HK-2 (cell line): ENCODE measurements at regions not wholly inside any gene's neighbourhood (a gene's known extent, or its start where the extent isn't known, plus 50 kb on each side); places are given as distances from the start of the nearest gene placed in this dataset.
"Not testable (repeated sequence)": the region's sequence is repeated elsewhere in the genome, so short reads cannot be mapped to it uniquely, and the experiment has no call there.

Source experiments
- DNase-seq: peaks from one replicate; pipeline ENCODE4 v3.0.0-alpha.2; 2018; ENCODE audit not compliant: unreplicated experiment

- no peak for DNase-seq
These were observed 497.3 kb downstream of the NEBL start for GRCh38 chr10:20399772-20400171.

DNA sequence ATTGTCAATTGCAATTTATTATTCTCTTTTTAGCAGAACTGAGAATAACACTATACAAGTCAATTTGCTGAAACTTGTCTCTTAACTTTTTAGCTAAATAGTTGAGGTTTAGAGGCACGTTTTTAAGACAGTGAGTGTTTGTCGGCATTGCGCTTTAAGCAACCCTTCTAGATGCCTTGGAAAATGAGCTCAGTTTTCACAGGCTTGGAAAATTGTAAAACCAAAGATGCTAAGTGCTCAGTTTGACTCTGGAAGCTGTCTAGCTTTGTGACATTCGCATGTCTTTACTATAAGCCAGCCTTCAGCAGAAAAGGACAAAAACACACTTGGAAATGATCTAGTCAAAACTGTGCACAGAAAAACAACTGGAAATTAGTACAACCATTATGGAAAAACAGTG, 500.4 kb downstream of the NEBL start:
- no peak for DNase-seq

GRCh38 chr10:20396205-20396604, 500.9 kb downstream of the NEBL start:
- no peak for DNase-seq

DNA sequence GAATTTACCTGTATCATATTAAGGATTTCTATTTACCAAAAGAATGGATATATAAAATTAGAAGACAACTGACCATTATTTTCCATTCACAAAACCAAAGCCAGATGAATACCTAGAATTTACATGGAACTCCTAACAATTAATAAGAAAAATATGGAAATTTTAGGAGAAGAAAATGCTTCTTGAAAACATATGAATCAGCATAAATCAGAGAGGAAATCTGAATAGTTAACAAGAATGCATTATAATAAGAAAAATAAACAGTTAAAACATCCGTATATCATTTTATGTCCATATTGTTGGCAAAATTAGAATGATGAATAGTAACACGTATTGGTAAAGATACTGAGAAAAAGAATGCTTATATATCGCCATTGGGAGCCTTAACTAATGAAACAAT, 505.5 kb downstream of the NEBL start:
- DNase-seq = no peak

- no peak for DNase-seq
These were observed 515.4 kb downstream of the NEBL start for GRCh38 chr10:20381761-20382160.

DNA sequence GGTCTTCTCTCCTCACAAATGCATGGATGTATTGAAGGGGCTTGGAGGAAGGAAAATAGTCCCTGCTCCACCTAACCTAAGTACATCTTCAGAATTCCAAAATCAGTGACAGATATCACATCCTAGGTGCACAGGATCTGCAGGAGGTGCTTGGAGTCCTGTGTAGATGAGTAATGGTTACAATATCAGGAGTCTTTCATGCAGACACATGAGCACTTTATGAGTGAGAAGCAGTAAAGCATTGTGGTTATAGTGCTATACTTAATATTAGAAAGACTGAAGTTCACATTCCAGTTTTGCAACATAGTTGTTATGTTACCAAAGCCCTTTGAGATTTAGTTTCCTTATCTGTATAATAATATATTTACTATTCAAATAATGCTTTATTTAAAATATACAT, 516.7 kb downstream of the NEBL start:
- DNase-seq = no peak

- DNase-seq = no peak
These were observed 524.4 kb downstream of the NEBL start for GRCh38 chr10:20372748-20373147.

DNA sequence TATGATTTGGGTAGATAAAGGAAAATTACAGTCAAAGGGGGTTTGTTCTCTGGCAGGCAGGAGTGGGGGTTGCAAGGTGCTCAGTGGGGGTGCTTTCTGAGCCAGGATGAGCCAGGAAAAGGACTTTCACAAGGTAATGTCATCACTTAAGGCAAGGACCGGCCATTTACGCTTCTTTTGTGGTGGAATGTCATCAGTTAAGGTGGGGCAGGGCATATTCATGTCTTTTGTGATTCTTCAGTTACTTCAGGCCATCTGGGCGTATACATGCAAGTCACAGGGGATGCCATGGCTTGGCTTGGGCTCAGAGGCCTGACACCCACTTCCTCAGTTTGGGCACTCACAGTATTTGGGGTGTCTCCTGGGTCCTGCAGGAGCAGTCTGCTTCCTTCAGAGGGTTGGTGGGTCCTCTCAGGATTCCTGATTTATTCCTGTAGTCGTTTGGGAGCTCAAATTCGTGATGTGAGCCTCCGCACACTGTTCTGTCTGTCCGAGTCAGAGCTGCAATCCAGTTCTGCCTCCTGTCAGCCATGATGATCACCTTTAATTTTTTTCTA, 526.1 kb downstream of the NEBL start:
- DNase-seq = not testable (repeated sequence)

GRCh38 chr10:20369863-20370736, 527.0 kb downstream of the NEBL start:
- DNase-seq = no peak

DNA sequence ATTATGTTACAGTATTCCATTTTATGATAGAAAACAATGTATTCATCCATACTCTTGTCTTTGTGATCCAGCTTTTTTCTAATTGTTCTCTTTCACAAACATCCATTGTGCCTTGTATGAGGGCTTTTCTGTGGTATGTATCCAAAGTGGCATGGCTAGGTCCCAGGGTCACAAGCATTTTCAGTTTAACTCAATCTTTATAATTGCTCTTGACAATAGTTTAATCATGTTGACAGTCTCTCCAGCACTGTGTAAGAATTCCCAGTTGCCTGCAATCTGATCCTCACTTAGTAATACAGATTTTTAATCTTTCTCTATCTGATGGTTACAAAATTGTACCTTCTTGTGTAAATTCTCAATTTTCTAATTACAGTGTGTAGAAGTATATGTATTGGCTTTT, 533.4 kb downstream of the NEBL start:
- DNase-seq = no peak

GRCh38 chr10:20355915-20356314, 539.7 kb downstream of the PLXDC2 start:
- no peak for DNase-seq

GRCh38 chr10:20355011-20355410, 538.8 kb downstream of the PLXDC2 start:
- no peak for DNase-seq

DNA sequence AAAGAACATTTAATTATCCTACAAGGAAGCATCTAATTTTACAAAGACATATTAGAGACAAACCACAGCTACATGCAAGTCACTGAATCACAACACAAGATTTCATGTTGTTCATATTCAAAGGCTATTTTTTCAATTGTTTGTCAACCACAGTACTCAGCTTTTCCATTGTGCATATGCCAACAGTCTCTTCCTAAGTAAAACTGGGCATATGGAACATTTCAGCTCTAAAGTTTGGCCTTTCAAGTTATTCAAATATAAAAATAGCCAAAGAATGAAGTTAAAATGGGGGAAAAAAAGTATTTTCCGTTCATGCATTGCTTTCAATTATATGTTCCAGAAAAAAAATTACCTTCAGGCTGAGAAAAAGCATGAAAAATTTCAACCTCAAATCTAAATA, 537.9 kb downstream of the PLXDC2 start:
- DNase-seq = no peak

- no peak for DNase-seq
These were observed 534.3 kb downstream of the PLXDC2 start for GRCh38 chr10:20350509-20350908.

DNA sequence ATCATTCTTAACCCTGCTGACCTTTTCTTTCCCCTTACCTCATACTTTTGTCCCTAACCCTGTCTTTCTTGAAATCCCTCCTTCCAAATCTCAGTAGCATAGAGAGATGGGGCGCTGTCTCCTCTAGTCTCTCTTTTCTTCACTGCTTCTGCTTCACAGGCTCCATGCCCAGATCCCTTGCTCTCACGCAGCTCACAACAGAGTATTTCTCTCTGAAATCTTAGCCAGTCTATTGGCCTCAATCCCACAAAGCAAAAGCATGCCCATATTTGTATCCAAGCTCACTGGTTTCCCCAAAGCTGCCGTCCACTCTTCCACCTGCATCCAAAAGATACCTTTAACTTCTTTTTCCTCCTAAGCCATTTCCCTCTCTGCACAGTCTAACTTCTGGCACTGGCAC, 526.8 kb downstream of the PLXDC2 start:
- no peak for DNase-seq
